ENCODE measurements at regions not wholly inside any gene's neighbourhood (a gene's known extent, or its start where the extent isn't known, plus 50 kb on each side); places are given as distances from the start of the nearest gene placed in this dataset.

- H3K4me3 ChIP-seq, result no peak overlapping the region
- no peak overlapping the region for H3K27ac ChIP-seq
- intact Hi-C loops (cut with DNase I), result no loop called here
- TF ChIP-seq, protein P1, sequence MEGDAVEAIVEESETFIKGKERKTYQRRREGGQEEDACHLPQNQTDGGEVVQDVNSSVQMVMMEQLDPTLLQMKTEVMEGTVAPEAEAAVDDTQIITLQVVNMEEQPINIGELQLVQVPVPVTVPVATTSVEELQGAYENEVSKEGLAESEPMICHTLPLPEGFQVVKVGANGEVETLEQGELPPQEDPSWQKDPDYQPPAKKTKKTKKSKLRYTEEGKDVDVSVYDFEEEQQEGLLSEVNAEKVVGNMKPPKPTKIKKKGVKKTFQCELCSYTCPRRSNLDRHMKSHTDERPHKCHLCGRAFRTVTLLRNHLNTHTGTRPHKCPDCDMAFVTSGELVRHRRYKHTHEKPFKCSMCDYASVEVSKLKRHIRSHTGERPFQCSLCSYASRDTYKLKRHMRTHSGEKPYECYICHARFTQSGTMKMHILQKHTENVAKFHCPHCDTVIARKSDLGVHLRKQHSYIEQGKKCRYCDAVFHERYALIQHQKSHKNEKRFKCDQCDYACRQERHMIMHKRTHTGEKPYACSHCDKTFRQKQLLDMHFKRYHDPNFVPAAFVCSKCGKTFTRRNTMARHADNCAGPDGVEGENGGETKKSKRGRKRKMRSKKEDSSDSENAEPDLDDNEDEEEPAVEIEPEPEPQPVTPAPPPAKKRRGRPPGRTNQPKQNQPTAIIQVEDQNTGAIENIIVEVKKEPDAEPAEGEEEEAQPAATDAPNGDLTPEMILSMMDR (IDR thresholded peaks at IDR 0.05), result no peak
- H3K9me3 ChIP-seq, result no peaks in the 10 kb centered on the region
- 82 to 87% (median 84%) methylated on average over 7 of the region's 7 CpGs for WGBS, 3 donors
- H3K36me3 ChIP-seq (ENCODE audit: insufficient read depth in 1 of 2, low read depth in 1 of 2), result no peaks in the 10 kb centered on the region
- H3K4me1 ChIP-seq, result no peaks in the 10 kb centered on the region
- DNase-seq (no peak), ATAC-seq (no peak)
- H3K27me3 ChIP-seq (ENCODE audit: insufficient read depth in 3 of 3, low read length in 2 of 3), result no peaks in the 10 kb centered on the region
Observed at GRCh38 chr4:13928214-13928613, 300.7 kb upstream of the BOD1L1 start.

- TF ChIP-seq, protein P1 (IDR thresholded peaks at IDR 0.05), result no peak
- ATAC-seq (no peak), DNase-seq (no peak)
- Histone ChIP-seq H3K4me3 (no peak overlapping the region), H3K27me3 (ENCODE audit: insufficient read depth in 3 of 3, low read length in 2 of 3) (no peaks in the 10 kb centered on the region), H3K4me1 (no peaks in the 10 kb centered on the region), H3K9me3 (no peaks in the 10 kb centered on the region), H3K36me3 (ENCODE audit: insufficient read depth in 1 of 2, low read depth in 1 of 2) (no peaks in the 10 kb centered on the region), H3K27ac (no peak overlapping the region)
- intact Hi-C loops (cut with DNase I), result no loop called here
- 67 to 83% (median 69%) methylated on average over 4 of the region's 4 CpGs for WGBS, 3 donors
Observed at GRCh38 chr4:13930155-13930554, 302.6 kb upstream of the BOD1L1 start.

DNA sequence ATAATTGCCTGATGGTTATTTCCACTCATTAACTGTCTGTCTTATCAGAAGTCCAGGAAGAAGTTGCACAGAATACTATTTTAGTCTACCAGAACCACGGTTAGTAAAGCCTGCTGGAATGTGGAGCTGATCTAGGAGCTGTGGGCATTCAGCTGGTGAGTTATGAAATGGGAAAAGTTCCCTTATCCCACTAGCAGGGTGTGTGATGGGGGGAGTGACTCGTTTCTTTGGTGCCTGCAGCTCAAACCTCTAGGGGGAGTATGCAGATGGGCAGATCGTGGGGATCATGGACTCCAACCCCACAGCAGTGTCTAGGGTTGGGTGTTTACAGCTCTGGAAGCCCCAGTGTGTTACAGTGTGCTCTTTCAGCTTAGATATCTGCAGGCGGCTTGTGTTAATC, 305.7 kb upstream of the BOD1L1 start:
- ATAC-seq (no peak), DNase-seq (no peak)
- Histone ChIP-seq H3K27ac (no peak overlapping the region), H3K4me1 (no peaks in the 10 kb centered on the region), H3K36me3 (ENCODE audit: insufficient read depth in 1 of 2, low read depth in 1 of 2) (no peaks in the 10 kb centered on the region), H3K9me3 (no peaks in the 10 kb centered on the region), H3K4me3 (no peak overlapping the region), H3K27me3 (ENCODE audit: insufficient read depth in 3 of 3, low read length in 2 of 3) (no peaks in the 10 kb centered on the region)
- intact Hi-C loops (cut with DNase I), result no loop called here
- TF ChIP-seq, protein P1 (IDR thresholded peaks at IDR 0.05), result no peak
- 58 to 68% (median 66%) methylated on average over 4 of the region's 4 CpGs for WGBS, 3 donors

DNA sequence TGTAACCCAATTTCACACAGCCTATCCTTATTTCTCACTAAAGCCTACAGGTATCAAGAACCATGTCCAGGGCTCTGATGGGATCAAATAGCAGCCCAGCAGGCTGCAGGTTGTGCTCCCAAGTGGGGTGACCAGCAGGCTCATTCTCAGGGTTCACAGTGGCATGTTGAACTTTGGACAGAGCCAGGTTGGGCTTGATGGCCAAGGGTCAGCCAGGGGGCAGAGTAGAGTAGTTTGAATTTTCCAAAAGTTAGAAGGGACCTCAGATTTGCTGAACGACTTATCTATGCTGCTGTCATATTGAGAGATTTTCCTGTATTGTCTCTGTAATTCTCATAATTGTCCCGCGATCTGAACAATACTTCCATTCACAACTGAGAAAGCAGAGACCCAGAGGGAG, 310.8 kb upstream of the BOD1L1 start:
- Histone ChIP-seq H3K27me3 (ENCODE audit: insufficient read depth in 3 of 3, low read length in 2 of 3) (no peaks in the 10 kb centered on the region), H3K36me3 (ENCODE audit: insufficient read depth in 1 of 2, low read depth in 1 of 2) (no peaks in the 10 kb centered on the region), H3K4me1 (no peaks in the 10 kb centered on the region), H3K4me3 (no peak overlapping the region), H3K27ac (no peak overlapping the region), H3K9me3 (no peaks in the 10 kb centered on the region)
- TF ChIP-seq, protein P1 (IDR thresholded peaks at IDR 0.05), result no peak
- 82% methylated on average over 3 of the region's 3 CpGs for WGBS, 3 donors
- ATAC-seq, result no peak
- DNase-seq, result no peak
- intact Hi-C loops (cut with DNase I), result no loop called here

- TF ChIP-seq, protein P1 (IDR thresholded peaks at IDR 0.05), result no peak
- Histone ChIP-seq H3K4me3 (no peak overlapping the region), H3K4me1 (no peaks in the 10 kb centered on the region), H3K27ac (no peak overlapping the region), H3K27me3 (ENCODE audit: insufficient read depth in 3 of 3, low read length in 2 of 3) (no peaks in the 10 kb centered on the region), H3K9me3 (no peaks in the 10 kb centered on the region), H3K36me3 (ENCODE audit: insufficient read depth in 1 of 2, low read depth in 1 of 2) (no peaks in the 10 kb centered on the region)
- no peak for DNase-seq
- intact Hi-C loops (cut with DNase I), result no loop called here
- WGBS, 3 donors, result 44 to 54% (median 48%) methylated on average over 3 of the region's 3 CpGs
- ATAC-seq, result no peak
Observed at GRCh38 chr4:13940921-13941320, 313.4 kb upstream of the BOD1L1 start.
